Kidney (tissue), 13 donors: ENCODE measurements at regions not wholly inside any gene's neighbourhood (a gene's known extent, or its start where the extent isn't known, plus 50 kb on each side); places are given as distances from the start of the nearest gene placed in this dataset.

Source experiments
- DNase-seq, 5 donors: peaks; one replicate each; pipeline ENCODE4 v3.0.0-alpha.2; 2013 to 2020
- FAIRE-seq: peaks from 2 replicates; lab custom pipeline; 2012; peaks lifted over from hg19 to GRCh38; lab: Jason Lieb, UNC
- H3K27ac ChIP-seq, 2 donors: one replicate each; pipeline ENCODE4 v1.7.0; 2013; ENCODE audit warnings: low read depth in 2 of 2, low read length in 2 of 2, inconsistent platforms in 1 of 2
- H3K27me3 ChIP-seq: one replicate; pipeline ENCODE4 v1.7.1; 2013; ENCODE audit warnings: low read length, inconsistent platforms; ENCODE audit not compliant: control insufficient read depth, insufficient read depth
- H3K36me3 ChIP-seq, 3 donors: one replicate each; pipeline versions ENCODE4 v1.7.0 to v1.7.1; 2013; ENCODE audit warnings: low read length in 3 of 3, control low read depth in 1 of 3, inconsistent platforms in 1 of 3; ENCODE audit not compliant: insufficient read depth in 3 of 3, control insufficient read depth in 2 of 3
- H3K4me1 ChIP-seq, 3 donors: one replicate each; pipeline versions ENCODE4 v1.7.0 to v1.7.1; 2013; ENCODE audit warnings: low read length in 3 of 3, inconsistent platforms in 1 of 3, low read depth in 1 of 3; ENCODE audit not compliant: control insufficient read depth in 2 of 3, insufficient read depth in 2 of 3
- H3K4me3 ChIP-seq, 3 donors: one replicate each; pipeline versions ENCODE4 v1.7.0 to v1.8.1; 2013; ENCODE audit warnings: low read length in 3 of 3, control low read depth in 1 of 3, inconsistent platforms in 1 of 3
- H3K9ac ChIP-seq, 3 donors: one replicate each; pipeline versions ENCODE4 v1.7.0 to v1.7.1; 2013; ENCODE audit warnings: low read length in 3 of 3, control low read depth in 1 of 3, inconsistent platforms in 1 of 3
- H3K9me3 ChIP-seq, 3 donors: one replicate each; pipeline versions ENCODE4 v1.7.0 to v1.7.1; 2013; ENCODE audit warnings: low read length in 3 of 3, control low read depth in 1 of 3, inconsistent platforms in 1 of 3; ENCODE audit not compliant: control insufficient read depth in 2 of 3, insufficient read depth in 1 of 3
- intact Hi-C: fragments of 100-400 bp; cut with DNase I; formaldehyde crosslinking; loops from one replicate; pipeline ENCODE4 v1.11.1; 2022
- TF ChIP-seq, protein P1 (sequence below): IDR thresholded peaks from 3 replicates; pipeline ENCODE4 v1.5.1; 2012; ENCODE audit warnings: mild to moderate bottlenecking, moderate library complexity, borderline replicate concordance; ENCODE audit not compliant: insufficient read depth; ENCODE audit errors: extremely low read depth
- donor health status: control.
- donor health status: control.
- donor health status: control.
- donor health status: control.
- donor health status: control.
- donor health status: DM: yes; HTN: yes; CAD: no.
- donor health status: Normal renal cell carcinoma (clear cell type).

DNA sequence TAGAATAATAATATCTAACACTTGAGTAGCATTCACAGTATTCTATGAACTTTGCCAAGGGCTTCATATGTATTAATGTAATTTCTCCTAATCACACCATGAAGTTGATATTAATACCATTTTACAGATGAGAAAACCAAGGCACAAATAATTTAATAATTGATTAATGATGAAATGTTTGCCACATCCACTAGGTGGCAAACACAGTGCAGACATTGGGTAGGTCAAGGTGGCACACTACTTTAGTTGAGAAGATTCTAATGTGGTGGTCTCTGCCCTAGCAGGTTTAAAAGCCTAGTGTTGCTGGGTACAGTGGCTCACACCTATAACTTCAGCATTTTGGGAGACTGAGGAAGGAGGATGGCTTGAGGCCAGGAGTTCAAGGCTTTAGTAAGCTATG is 412.4 kb downstream of the SUCLA2 start:
- Histone ChIP-seq H3K4me1 (no peaks in the 10 kb centered on the region), H3K27ac (no peak overlapping the region), H3K9me3 (peaks cover 0 to under 1% (median 0%) of the 10 kb centered on the region in 3 donors), H3K36me3 (no peaks in the 10 kb centered on the region), H3K27me3 (no peaks in the 10 kb centered on the region), H3K4me3 (no peak overlapping the region), H3K9ac (no peak overlapping the region)
- FAIRE-seq (no peak), DNase-seq (no peak)
- intact Hi-C loops: no loop called here
- TF ChIP-seq, protein P1, sequence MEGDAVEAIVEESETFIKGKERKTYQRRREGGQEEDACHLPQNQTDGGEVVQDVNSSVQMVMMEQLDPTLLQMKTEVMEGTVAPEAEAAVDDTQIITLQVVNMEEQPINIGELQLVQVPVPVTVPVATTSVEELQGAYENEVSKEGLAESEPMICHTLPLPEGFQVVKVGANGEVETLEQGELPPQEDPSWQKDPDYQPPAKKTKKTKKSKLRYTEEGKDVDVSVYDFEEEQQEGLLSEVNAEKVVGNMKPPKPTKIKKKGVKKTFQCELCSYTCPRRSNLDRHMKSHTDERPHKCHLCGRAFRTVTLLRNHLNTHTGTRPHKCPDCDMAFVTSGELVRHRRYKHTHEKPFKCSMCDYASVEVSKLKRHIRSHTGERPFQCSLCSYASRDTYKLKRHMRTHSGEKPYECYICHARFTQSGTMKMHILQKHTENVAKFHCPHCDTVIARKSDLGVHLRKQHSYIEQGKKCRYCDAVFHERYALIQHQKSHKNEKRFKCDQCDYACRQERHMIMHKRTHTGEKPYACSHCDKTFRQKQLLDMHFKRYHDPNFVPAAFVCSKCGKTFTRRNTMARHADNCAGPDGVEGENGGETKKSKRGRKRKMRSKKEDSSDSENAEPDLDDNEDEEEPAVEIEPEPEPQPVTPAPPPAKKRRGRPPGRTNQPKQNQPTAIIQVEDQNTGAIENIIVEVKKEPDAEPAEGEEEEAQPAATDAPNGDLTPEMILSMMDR: no peak

DNA sequence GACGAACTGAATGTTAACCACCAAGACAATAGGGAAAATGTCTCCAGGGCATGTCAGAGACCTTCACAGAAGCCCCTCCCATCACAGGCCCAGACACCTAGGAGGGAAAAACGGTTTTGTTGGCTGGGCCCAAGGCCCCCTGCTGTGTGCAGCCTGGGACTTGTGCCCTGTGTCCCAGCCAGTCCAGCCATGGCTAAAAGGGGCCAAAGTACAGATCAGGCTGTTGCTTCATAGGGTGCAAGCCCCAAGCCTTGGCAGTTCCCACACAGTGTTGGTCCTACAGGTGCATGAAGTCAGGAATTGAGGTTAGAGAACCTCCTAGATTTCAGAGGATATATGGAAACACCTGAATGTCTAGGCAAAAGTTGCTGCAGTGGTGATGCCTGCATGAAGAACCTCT is 428.7 kb downstream of the SUCLA2 start:
- no peak for DNase-seq
- H3K27ac ChIP-seq: no peak overlapping the region
- H3K4me3 ChIP-seq: no peak overlapping the region
- TF ChIP-seq, protein P1: no peak
- no peaks in the 10 kb centered on the region for H3K27me3 ChIP-seq
- peaks cover 0 to 18% (median 2%) of the 10 kb centered on the region in 3 donors for H3K9me3 ChIP-seq
- FAIRE-seq: no peak
- H3K4me1 ChIP-seq: no peaks in the 10 kb centered on the region
- intact Hi-C loops: no loop called here
- H3K9ac ChIP-seq: no peak overlapping the region
- H3K36me3 ChIP-seq: no peaks in the 10 kb centered on the region

DNA sequence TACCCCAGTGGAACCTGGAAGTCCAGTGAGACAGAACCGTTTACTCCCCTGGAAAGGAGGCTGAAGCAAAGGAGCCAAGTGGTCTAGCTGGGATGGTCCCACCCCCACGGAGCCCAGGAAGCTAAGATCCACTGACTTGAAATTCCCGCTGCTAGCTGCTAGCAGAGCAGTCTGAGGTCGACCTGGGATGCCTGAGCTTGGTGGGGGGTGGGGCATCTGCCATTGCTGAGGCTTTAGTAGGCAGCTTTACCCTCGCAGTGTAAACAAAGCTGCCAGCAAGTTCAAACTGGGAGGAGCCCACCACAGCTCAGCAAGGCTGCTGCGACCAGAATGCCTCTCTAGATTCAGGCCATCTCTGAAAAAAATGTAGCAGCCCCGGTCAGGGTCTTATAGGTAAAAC is 437.0 kb downstream of the SUCLA2 start:
- intact Hi-C loops: no loop called here
- DNase-seq (peak in 1 of 5 donors; percentile 3), FAIRE-seq (no peak)
- no peaks in the 10 kb centered on the region for H3K27me3 ChIP-seq
- H3K36me3 ChIP-seq: no peaks in the 10 kb centered on the region
- no peak overlapping the region for H3K27ac ChIP-seq
- TF ChIP-seq, protein P1: no peak
- no peaks in the 10 kb centered on the region for H3K9me3 ChIP-seq
- H3K9ac ChIP-seq: no peak overlapping the region
- no peaks in the 10 kb centered on the region for H3K4me1 ChIP-seq
- no peak overlapping the region for H3K4me3 ChIP-seq

DNA sequence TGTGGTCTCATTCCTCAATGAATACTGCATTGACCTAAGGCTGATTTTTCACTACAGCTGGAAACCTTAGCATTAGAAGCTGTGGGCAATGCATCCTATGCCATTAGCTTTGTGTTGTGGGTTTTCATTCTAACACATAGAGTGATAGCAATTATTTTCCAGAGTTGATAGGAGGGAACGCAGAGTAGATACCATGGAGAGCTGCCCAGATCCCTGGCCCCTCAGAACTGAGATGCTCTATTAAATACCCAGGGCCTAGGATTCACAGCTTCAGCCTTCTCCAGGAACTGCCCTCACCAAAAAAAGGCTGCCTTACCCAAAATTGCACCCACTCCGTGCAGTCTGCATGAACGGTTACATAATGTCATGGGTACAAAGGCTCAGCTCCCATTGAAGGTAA is 444.4 kb downstream of the SUCLA2 start:
- Histone ChIP-seq H3K27ac (no peak overlapping the region), H3K9me3 (no peaks in the 10 kb centered on the region), H3K9ac (no peak overlapping the region), H3K36me3 (no peaks in the 10 kb centered on the region), H3K4me1 (no peaks in the 10 kb centered on the region), H3K4me3 (no peak overlapping the region), H3K27me3 (no peaks in the 10 kb centered on the region)
- FAIRE-seq (no peak), DNase-seq (no peak)
- TF ChIP-seq, protein P1: no peak
- intact Hi-C loops: no loop called here
